Stimulated activated CD4-positive, alpha-beta T cell treated with anti-CD3 and anti-CD28 coated beads, Interleukin-4, amount 100 ng/mL, for 1 hour (primary cell): ENCODE measurements at regions not wholly inside any gene's neighbourhood (a gene's known extent, or its start where the extent isn't known, plus 50 kb on each side); places are given as distances from the start of the nearest gene placed in this dataset.
"Not testable (repeated sequence)": the region's sequence is repeated elsewhere in the genome, so short reads cannot be mapped to it uniquely, and the experiment has no call there.

Source experiments
- DNase-seq: peaks from one replicate; pipeline ENCODE4 v3.0.0-alpha.2; 2020

DNA sequence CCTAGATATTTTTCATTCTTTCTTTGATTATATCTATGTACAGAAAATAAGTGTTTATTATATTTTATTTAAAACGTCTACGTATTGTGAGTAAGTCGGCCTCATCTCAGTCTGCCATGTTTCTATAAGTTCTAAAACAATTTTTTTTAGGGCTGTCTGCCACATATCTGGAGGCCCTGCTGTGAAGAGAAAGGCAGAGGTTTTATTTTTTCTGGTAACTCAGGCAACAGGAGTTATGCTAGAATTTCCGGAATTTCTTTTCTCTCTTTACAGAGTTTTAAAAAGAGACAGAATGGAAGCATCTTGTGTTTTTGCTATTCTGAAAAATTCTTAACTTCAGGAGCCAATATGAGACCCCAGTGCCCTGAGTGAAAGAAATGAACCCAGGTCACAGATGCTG, 1124.0 kb upstream of the TENM3 start:
- no peak for DNase-seq

DNA sequence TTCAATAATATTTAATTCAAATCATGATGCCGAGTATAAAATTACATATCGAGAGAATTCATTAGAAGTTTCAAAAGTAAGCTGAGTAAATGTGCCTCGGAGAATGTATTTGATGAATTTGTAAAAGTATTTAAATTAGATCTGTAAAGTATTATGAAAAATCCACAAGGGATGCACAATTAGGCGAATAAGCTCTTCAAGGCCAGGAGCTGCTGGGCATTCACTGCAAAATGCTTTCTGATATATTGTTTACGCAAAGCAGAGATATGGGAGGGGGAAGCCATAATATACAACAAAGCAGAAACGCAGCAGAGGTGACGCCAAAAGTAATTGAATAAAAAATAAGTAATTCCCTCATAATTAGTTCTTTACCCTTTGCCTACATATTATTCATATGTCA, 1121.5 kb upstream of the TENM3 start:
- no peak for DNase-seq

DNA sequence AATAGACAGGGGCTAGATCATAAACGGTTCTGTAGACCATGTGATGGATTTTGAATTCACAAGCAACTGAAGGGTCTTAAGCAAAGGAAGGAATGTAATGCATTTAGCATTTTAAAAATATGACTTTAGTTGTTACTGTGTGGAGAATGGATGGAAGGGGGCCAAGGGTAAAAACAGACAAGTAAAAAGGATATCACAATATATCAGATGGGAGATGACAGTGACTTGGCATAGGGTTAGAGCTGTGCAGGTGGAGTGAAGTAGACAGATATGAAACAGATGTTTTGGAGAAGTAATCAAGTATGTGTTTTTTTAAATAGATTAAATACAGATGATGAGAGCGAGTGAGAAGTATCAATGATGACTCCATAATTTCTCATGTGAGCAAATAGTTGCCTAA, 1116.0 kb upstream of the TENM3 start:
- no peak for DNase-seq

DNA sequence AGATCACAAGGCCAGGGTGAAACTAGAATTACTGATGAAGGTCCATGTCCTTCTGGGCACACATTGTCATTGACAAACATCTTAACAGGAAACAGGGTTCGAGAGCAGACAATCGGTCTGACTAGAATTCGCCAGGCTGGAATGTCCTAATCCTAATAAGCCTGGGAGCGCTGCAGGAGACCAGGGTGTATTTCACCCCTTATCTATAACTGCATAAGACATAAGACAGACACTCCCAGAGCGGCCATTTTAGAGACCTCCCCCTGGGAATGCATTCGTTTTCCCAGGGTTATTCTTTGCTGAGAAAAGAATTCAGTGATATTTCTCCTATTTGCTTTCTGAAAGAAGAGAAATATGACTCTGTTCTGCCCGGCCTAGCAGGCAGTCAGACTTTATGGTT, 1112.9 kb upstream of the TENM3 start:
- not testable (repeated sequence) for DNase-seq

DNA sequence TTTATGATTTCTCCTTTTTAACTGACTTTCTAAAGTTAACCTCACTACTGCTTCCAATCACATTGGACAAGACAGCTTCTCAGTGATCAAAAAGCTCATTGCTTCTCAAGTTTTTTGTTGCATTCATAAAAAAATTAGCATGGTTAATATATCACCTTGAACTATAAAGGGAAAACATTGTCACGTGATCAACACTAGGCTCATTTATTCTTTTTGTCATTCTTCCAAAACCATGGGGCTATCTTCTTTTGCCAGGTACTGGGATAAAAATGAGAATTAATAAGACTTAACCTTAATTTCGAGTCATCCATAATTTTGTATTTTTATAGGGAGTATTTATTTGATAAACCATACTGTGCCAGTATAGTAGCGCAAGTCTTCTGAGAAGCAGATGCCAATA, 1105.9 kb upstream of the TENM3 start:
- DNase-seq = no peak

DNA sequence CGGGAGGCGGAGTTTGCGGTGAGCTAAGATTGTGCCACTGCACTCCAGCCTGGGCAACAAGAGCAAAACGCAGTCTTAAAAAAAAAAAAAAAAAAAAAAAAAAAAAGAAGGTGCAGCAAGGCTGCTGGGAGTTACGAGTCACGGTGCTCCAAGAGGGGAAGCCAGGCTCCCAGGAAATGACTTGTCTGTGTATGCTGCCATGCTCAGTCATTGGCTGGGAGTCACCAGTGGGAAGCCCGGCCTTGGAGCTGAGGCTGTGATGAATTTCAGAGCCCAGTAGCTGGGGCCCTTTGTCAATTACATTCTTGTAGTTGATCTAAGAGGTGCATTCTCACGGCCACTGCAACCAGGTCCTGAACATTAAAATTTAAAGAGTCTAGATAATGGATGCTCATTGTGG, 1105.1 kb upstream of the TENM3 start:
- DNase-seq = no peak

DNA sequence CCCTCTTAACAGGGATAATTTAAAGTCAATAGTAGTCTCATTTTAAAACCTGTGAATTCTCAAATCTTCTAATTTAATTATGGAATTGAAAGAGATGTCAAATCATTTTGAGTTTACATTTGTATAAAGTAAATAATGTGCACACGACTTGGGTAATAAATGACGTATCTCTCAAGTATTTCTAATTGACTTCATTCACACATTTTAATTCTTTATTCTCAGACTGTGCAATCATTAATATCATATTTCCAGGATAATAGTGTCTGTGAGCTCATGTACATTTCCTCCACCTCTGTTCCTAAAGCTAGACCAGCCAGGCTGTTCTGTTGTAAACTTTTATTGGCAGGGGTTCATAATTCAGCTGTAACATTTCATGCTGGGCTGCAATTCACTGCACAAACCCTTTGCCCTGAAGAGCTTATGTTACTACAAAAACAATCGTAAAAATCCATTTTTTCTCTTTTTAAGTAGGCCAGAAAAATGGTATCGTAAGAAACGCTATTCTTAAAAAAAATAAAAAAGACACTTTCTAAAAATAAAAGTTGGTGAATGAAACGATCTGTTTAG, 1103.1 kb upstream of the TENM3 start:
- no peak for DNase-seq

DNA sequence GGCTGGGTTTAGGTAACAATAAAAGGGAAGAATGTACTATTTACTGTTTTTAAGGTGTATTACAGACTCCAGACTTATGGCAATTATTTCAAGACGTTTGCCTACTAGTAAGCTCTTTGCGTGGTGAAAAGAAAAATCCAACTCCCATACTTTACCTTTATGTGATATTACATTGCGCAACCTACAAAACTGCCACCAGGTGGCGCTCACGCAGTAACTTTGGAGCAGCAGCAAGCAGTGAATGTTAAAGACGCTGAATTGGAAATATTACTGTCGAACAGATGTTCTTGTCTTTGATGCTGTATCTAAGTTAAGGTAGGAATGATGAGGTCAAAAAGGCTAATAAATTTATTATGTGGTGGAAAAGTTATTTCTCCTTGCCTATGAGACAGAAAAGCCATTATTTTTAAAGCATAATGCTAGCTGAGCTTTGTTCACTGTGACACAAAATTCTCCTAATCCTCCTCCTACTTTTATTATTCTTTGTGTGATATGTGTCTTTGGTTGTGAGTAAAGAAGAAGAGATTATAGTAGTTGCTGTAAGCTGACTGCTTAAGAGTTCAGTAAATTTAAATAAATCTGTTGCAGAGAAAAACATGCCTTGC, 1099.8 kb upstream of the TENM3 start:
- DNase-seq = peak; percentile 68

DNA sequence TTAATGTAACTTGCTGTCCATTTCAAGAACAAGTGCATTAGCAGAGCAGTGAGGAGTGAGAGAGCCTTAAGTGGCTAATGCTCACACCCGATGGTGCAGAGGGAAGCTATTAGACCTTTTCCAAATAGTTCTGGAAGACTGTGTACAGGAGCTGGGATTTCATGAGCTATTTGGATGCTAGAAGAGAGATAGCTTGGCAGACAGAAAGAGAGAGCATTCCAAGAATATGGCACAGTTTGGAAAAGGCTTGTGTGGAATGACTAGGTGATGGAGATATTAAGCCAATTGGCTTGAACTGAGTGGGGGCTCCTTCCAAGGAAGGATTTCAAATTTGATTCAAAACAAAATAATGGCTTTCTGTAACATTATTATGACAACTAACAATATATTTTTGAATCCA, 1097.2 kb upstream of the TENM3 start:
- DNase-seq = no peak

DNA sequence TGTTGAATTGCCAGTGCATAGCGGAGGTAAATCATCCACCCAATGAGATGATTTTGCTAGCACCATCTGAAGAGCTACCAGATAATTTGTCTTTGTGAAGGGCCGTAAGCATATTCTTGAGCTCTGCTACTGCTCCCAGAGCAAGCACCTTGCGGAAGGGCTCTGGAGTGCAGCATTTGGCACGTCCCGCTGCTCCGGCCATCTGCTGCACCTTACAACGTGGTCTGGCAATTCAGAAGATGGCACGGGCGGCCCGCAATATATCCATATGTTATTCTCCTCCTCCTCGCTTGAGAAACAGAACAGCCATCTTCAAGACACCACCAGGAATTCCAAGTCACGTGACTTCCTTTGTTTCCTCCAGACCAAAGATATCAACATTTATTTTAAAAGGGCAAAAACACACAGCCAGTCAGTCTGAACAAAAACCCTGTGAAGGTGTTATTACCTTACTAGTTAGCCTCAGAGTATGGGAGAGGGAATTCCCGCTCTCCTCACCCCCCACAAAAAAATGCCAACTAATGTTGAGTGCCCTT, 1095.7 kb upstream of the TENM3 start:
- no peak for DNase-seq

DNA sequence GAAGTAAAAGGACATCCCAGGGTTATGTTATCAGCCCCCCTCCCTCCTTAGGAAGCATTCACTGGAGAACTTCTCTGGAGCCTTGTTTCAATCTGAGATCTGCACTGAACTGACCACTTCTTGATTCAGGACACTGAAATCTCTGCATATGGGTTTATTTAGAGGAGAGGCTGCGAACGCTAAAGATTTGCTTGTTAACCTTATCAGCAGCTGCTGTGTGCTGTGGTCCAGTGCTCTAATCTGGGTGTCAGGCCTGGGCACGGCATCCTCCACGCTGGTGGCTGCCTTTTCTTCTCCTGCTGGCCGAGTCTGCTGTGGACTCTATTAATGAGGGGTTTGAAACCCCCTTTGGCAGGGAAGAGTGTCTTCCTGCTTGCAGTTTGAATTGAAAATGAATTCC, 1094.7 kb upstream of the TENM3 start:
- DNase-seq = no peak

DNA sequence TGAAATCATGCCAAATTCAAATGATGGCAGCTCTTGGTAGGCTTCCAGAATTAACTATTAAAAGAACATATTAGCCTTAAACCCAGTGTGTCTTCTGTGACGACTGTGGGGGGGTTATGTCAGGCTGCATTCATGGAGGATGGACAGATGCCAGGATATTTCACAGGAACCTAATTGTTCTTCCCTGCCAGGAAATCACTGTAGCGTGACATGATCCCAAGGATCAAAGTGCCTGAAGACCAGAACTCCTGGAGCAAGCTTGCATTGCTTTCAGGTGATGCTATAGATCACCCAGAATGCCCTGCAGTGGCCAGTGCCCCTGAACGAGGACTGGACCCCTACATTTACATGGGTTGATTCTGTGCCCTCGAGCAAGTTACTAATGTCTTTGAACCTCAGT, 1093.0 kb upstream of the TENM3 start:
- DNase-seq = no peak

DNA sequence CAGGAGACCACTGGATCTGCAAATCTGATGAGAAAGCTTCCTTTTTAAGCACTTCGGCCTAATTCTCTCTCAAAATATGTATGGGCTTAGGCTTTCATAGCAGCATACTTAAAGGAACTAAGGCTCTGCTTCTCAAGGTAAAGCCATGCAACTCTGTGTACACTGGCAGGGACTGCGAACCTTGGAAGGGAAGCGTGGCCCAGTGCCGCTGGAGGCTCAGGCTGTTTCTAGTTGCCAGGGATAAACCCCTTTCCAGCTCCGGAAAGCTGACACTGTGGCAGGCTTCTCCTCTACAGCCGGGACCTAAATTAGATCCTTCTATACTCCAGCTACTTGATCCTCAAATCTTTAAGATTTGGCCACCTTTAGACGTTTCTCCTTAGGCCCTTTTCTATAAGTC, 1091.3 kb upstream of the TENM3 start:
- no peak for DNase-seq

DNA sequence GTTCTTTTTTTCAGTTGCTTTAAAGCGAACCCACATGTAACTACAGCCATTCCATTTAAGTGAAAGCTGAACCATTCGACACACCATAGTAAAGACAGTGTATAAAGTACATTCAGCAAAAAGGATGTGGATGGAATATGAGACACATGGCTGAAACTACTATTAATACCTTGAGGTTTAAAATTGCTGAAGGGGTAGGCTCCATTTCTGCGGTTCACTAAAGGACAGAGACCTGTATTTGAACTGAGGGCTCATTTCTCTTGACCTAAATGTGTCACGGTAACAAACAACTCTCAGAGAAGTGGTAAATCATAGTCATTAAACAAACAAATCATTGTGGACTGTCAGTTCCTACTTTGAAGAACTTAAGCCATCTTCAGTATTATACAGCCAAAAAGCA, 1085.6 kb upstream of the TENM3 start:
- no peak for DNase-seq

DNA sequence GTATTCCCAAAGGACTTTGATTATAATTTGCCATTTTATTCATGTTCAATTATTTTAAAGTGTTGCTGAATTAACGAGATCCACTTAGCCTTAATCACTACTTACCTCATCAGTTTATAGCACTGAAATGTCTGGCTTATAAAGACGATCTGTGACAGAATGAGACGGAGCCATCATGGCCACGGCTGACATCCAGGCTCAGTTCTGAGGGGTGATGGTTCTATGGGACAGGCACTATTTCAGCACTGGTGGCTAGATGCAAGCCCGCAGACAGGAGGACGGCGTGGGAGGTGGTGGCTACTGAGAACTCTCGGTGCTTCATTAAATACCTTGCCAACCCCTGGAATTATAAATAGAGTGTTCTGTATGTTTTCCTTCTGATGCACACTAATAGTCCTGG, 1084.2 kb upstream of the TENM3 start:
- DNase-seq = no peak

DNA sequence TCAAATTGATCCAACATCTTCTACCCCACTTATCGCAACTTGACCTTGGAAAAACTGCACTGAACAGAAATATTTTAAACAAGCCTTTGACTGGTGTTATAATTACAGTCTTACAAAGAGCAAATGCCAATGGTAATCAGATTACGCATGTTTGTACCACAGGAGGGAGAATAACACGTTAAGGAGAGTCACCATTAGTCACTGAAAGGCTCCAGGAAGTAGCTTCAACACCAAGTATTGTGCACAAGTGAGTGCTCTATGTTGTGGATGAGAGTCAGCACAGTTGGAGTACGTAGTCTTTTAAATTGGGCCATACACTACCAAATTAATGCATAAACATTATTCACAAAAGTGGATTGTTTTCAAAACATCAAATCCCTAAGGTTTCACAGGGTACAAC, 1081.5 kb upstream of the TENM3 start:
- DNase-seq = no peak

DNA sequence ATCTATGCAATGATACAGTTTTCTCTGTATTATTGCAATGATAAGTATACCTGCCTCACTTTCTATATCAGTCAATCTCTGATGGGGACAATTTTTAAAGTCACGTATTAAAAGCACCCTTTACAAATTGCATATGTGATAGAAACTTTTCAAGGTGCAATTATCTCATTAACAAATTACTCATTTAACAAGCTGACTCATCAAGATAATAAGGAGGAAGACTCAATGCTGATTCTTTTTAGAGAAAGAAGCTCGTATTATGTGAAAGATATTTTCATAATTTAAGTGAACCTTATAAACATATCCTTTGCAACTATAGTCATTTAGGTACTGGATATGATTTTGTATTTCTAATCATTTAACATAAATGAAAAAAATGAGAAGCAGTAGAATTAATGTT, 1080.9 kb upstream of the TENM3 start:
- no peak for DNase-seq

DNA sequence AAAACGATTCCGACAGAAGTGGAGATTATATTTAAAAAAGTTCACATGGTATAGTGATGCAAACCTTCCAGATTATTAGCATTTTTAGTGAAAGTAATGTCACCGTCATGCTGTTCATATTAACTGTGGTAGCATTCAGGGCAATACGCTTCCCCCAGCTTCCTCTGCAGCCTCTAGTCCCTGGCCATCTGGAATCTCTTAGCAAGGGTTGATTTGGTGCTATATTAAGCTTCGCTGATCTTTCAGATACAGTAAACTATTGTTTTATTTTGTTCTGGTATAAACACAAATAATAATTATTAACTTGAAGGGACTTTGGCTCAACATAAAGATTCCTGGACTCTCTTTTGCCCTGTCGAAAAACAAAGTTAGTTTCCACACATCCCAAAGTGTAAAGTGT, 1080.5 kb upstream of the TENM3 start:
- DNase-seq = no peak

DNA sequence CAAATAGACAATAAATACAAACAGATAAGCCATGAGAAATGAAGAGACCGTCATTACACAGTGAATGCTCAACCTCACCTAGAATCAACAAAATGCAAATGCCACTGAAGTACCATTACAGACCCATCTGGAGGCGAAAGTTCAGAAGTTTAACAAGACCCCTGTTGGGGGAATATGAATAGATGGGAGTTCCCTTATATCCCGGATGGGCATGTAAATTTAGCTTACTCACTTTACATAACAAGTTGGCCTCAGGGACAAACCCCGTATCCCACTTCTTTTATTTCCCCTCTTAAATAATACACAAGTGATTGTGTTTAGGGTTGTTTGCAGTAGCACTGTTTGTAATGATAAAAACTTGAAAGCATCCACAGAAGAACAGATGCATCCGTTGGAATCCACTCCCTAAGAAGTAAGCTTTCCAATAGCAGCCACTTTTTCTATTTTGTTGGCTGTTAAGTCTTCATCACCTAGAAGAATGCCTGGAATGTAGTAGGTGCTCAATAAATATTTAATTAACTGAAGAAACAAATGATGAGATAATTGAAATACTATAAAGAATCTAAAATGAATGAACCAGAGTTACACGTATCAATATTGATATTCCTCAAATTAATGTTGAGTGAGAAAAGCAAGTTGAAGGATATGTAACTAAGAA, 1076.3 kb upstream of the TENM3 start:
- no peak for DNase-seq

DNA sequence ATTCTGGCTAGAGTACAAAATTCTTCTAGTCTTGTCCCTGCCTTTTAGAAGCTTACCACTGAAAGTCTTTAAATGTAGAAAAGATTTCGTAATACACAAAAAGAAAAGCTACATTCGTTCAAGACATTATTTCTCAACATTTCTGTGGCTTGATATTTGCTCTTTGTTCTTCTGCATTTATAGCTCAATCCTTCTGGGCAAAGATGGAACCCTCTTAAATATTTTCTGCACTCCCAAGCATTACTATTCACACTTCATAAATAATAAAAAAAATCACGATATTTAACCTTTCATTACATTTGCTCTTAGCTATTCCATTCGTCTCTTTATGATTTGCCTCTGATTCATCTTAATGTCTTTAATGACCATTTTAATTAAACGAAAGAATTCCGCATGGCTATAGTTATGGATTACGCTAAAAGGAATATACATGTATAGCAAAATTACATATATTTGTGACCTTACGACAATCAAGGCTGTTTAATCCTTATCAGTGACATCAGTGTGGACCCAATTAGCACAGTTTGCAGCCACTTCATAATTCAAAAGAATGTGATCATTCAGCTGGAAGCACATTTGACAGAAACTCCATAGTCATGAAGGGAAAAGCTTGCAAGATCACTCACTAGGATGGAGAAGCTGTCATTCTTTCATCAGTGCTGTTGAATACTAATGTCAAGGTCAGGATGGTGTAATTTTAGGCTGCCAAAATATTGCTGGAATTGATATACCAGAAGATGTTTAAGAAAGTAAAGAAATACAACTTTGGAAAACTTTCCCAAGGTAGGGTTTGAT, 1075.0 kb upstream of the TENM3 start:
- no peak for DNase-seq

DNA sequence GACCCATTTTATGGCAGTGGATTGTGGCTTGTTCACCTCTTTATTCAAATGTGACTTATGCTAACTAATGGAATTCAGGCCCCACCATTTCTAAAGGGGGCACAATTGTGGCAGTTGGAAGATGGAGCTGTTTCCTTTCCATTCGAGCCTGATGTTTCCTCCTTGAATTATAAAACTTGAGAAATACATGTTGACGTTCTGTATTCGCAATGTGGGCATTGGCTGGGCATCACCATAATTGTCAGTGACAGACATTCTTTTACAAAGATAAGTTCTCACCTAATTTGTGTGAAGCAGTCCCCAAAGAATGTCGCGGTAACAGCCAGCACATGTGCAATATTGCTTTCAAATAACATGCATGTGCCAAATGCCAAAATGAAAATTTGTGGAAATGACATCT, 1070.2 kb upstream of the TENM3 start:
- DNase-seq = no peak

DNA sequence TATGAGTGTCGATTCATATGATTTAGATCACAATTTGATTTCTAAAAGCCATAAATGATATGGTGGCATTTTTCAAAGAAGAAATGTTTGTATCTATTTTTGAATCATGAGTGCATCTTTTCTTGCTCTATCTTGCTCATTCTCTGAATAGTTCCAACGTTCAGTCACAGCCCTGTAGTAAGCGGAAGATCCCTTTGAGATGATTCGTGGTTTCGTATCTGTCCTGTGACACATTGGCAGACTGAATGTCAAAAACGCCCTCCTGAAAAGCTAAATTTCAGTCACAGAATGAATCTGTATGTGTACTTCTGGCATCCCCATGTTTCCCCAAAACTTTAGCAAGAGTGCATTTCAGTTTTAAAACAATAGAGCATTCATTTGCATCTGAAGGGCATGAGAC, 1066.9 kb upstream of the TENM3 start:
- DNase-seq = no peak

DNA sequence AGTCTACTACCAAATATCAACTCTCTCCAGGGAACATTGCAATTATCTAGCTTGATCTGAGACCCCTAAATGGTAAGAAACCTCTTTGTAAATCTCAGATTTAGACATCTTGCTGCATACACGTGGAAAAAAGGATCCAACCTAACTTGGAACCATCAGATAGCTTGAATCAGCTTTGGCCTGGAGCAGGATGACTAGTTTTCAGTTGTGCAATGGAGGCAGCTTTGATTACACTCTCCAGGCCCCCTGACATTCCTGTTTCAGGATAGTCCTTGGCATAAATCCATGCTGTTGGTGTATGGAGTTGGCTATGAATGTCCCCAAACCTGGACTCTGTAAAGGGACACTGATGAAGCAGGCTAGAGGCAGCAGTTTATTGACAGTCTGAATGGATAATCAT, 1061.9 kb upstream of the TENM3 start:
- no peak for DNase-seq

DNA sequence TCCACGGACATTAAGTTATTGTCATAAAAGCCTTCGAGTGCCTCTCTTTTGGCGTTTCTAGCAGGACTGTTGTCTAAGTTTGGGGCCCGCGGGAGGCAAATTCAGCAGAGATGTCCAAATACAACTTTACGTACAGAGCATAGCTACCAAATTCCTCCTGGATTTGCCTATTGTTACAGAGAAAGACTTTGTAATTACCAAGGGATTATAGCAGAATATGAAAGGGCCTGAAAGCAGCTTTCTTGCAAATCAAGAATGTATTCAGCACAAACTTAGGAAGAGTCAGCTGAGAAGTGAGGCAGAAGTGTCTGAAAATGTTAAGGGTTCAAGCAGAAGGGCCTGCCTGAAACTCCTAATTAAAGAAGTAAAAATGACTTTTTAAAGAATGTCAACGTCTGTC, 1053.5 kb upstream of the TENM3 start:
- DNase-seq = no peak
